Stomach (tissue), 8 donors: ENCODE measurements at regions not wholly inside any gene's neighbourhood (a gene's known extent, or its start where the extent isn't known, plus 50 kb on each side); places are given as distances from the start of the nearest gene placed in this dataset.

Experiments used
- DNase-seq, 2 donors: peaks; one replicate each; pipeline versions ENCODE4 v3.0.0 to v3.0.0-alpha.2; 2013 to 2019
- H3K27ac ChIP-seq, 5 donors: fragments of 200-600 bp in 4 of 5; sonication (generic) in 4 of 5; one replicate each; pipeline ENCODE4 v1.5.1; 2013 to 2019; ENCODE audit warnings: mild to moderate bottlenecking in 1 of 5, moderate library complexity in 1 of 5
- H3K27me3 ChIP-seq, 3 donors: fragments of 200-600 bp; sonication (generic); one replicate each; pipeline ENCODE4 v1.5.1; 2017 to 2019; ENCODE audit warnings: mixed run types in 1 of 3
- H3K36me3 ChIP-seq, 4 donors: fragments of 200-600 bp; sonication (generic); 1 replicate in 3 of 4; 2 replicates in 1 of 4; pipeline ENCODE4 v1.5.1; 2016 to 2019
- H3K4me1 ChIP-seq, 4 donors: fragments of 200-600 bp; sonication (generic); one replicate each; pipeline ENCODE4 v1.5.1; 2016 to 2019
- H3K4me3 ChIP-seq, 4 donors: fragments of 200-600 bp; sonication (generic) in 3 of 4; one replicate each; pipeline ENCODE4 v1.5.1; 2016 to 2019; ENCODE audit warnings: mild to moderate bottlenecking in 1 of 4
- H3K9me3 ChIP-seq, 4 donors: fragments of 200-600 bp; sonication (generic); one replicate each; pipeline ENCODE4 v1.5.1; 2016 to 2019
- CTCF ChIP-seq, 7 experiments: fragments of 450-650 bp in 4 of 7; fragments of 200-600 bp in 3 of 7; sonication (generic) in 3 of 7; IDR thresholded peaks; one replicate each; pipeline ENCODE4 v1.5.1; 2016 to 2019; ENCODE audit warnings: antibody characterized with exemption in 7 of 7, control low read depth in 2 of 7, mild to moderate bottlenecking in 1 of 7
- EP300 ChIP-seq: sonication (generic); formaldehyde crosslinking; IDR thresholded peaks from one replicate; pipeline ENCODE4 v1.6.1; 2017; ENCODE audit warnings: antibody characterized with exemption
- POLR2A ChIP-seq, 4 donors: fragments of 450-650 bp; IDR thresholded peaks; one replicate each; pipeline ENCODE4 v1.6.1; 2016; ENCODE audit warnings: antibody characterized with exemption in 4 of 4, control low read depth in 2 of 4, mild to moderate bottlenecking in 1 of 4, moderate library complexity in 1 of 4
- POLR2AphosphoS5 ChIP-seq, 3 donors: sonication (generic); formaldehyde crosslinking; IDR thresholded peaks; one replicate each; pipeline ENCODE4 v1.6.1; 2016; ENCODE audit warnings: antibody characterized with exemption in 3 of 3
- WGBS, 5 donors: extraction: QIAGEN DNeasy Blood & Tissue Kit in 3 of 5; methylation state at CpG; one replicate each; pipeline versions ENCODE4 v1.1.5 to v1.1.7; 2013 to 2018; 5-methylcytosine and 5-hydroxymethylcytosine counted together
- intact Hi-C: fragments of 100-400 bp; cut with DNase I; formaldehyde crosslinking; loops from one replicate; pipeline ENCODE4 v1.15.1; 2023; ENCODE audit warnings: low total_unique reads
- donor health status: healthy with polysubstance abuse.
- donor health status: Bipolar disorder and iron deficiency.
- donor health status: healthy.

GRCh38 chr11:111049131-111049530 is 196.4 kb upstream of the POU2AF2 start:
- H3K9me3 ChIP-seq: no peaks in the 10 kb centered on the region
- TF ChIP-seq POLR2A (IDR thresholded peaks at IDR 0.05) (no peak), CTCF (IDR thresholded peaks at IDR 0.05) (no peak), POLR2AphosphoS5 (IDR thresholded peaks at IDR 0.05) (no peak), EP300 (no peak)
- intact Hi-C loops: no loop called here
- H3K4me1 ChIP-seq: peaks cover 0 to 17% (median 6%) of the 10 kb centered on the region in 4 donors
- no peak overlapping the region for H3K27ac ChIP-seq
- 64 to 82% (median 77%) methylated on average over 4 of the region's 4 CpGs for WGBS, 5 donors
- no peak for DNase-seq
- H3K27me3 ChIP-seq: no peaks in the 10 kb centered on the region
- no peaks in the 10 kb centered on the region for H3K36me3 ChIP-seq
- H3K4me3 ChIP-seq: no peak overlapping the region

DNA sequence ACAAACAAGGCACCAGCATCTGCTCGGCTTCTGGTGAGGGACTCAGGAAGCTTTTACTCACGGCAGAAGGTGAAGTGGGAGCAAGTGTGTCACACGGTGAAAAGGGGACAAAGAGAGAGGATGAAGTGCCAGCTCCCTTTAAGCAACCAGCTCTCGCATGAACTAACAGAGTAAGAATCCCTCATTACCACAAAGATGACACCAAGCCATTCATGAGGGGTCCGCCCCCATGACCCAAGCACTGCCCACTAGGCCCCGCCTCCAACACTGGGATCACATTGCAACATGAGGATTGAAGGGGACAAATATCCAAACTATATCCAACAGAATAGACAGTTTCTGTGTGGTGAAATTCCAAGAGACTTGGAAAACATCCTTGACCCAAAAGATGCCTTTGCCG is 198.2 kb upstream of the POU2AF2 start:
- TF ChIP-seq EP300 (no peak), CTCF (IDR thresholded peaks at IDR 0.05) (no peak), POLR2AphosphoS5 (IDR thresholded peaks at IDR 0.05) (no peak), POLR2A (IDR thresholded peaks at IDR 0.05) (no peak)
- Histone ChIP-seq H3K4me3 (no peak overlapping the region), H3K27me3 (no peaks in the 10 kb centered on the region), H3K4me1 (peaks cover 0 to 17% (median 6%) of the 10 kb centered on the region in 4 donors), H3K27ac (no peak overlapping the region), H3K36me3 (no peaks in the 10 kb centered on the region), H3K9me3 (no peaks in the 10 kb centered on the region)
- no peak for DNase-seq
- intact Hi-C loops: no loop called here
- 87 to 94% (median 90%) methylated on average over 7 of the region's 7 CpGs for WGBS, 5 donors

- H3K27ac ChIP-seq: peak overlapping the region in 1 of 5 donors; percentile 26
- no peak overlapping the region for H3K4me3 ChIP-seq
- H3K27me3 ChIP-seq: no peaks in the 10 kb centered on the region
- H3K4me1 ChIP-seq: peaks cover 0 to 17% (median 6%) of the 10 kb centered on the region in 4 donors
- intact Hi-C loops: no loop called here
- H3K36me3 ChIP-seq: no peaks in the 10 kb centered on the region
- TF ChIP-seq CTCF (IDR thresholded peaks at IDR 0.05) (no peak), POLR2A (IDR thresholded peaks at IDR 0.05) (no peak), EP300 (no peak)
- no peak for DNase-seq
- no peaks in the 10 kb centered on the region for H3K9me3 ChIP-seq
- WGBS, 5 donors: 29 to 76% (median 48%) methylated on average over 2 of the region's 2 CpGs
Measured at GRCh38 chr11:111046291-111046690, 199.2 kb upstream of the POU2AF2 start.

DNA sequence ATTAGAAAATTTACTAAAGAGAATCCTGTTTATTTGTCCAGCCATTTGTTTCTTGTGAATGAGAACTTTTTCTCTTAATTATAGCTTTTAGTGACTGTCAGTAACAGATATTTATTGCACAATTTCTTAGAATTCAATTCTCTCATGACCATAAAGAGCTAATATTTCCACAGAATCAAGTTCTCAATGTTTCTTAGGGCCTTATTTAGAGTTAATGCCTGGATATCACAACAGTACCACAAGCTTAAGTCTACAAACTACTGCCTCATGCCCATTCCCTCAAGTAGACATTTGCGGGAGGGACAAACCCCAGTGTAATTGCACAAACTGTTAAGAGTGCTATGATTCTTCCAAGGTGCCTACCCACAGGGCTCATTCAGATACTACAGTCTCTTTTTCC is 199.7 kb upstream of the POU2AF2 start:
- intact Hi-C loops: no loop called here
- 83 to 100% (median 94%) methylated on average over 1 of the region's 1 CpG for WGBS, 5 donors
- no peak overlapping the region for H3K4me3 ChIP-seq
- H3K9me3 ChIP-seq: no peaks in the 10 kb centered on the region
- peak overlapping the region in 3 of 5 donors; percentile 26 to 54 (median 30) for H3K27ac ChIP-seq
- no peaks in the 10 kb centered on the region for H3K36me3 ChIP-seq
- no peak for DNase-seq
- no peak for TF ChIP-seq POLR2AphosphoS5 (IDR thresholded peaks at IDR 0.05)
- no peak for TF ChIP-seq EP300
- no peak for TF ChIP-seq CTCF (IDR thresholded peaks at IDR 0.05)
- TF ChIP-seq POLR2A (IDR thresholded peaks at IDR 0.05): no peak
- H3K4me1 ChIP-seq: peaks cover 0 to 17% (median 6%) of the 10 kb centered on the region in 4 donors
- H3K27me3 ChIP-seq: no peaks in the 10 kb centered on the region
